GM10248 (cell line): ENCODE measurements at regions not wholly inside any gene's neighbourhood (a gene's known extent, or its start where the extent isn't known, plus 50 kb on each side); places are given as distances from the start of the nearest gene placed in this dataset.
"Not testable (repeated sequence)": the region's sequence is repeated elsewhere in the genome, so short reads cannot be mapped to it uniquely, and the experiment has no call there.

Experiments used
- CTCF ChIA-PET: fragments of 300-600 bp; sonication (Branson Sonifier 250); formaldehyde crosslinking; extraction: SDS; loops from one replicate; lab custom pipeline; 2021; ENCODE audit warnings: antibody characterized with exemption; lab: Yijun Ruan, JAX
- POLR2A ChIA-PET: fragments of 350-650 bp; sonication (Branson Sonifier 250); formaldehyde crosslinking; extraction: SDS; loops from one replicate; lab custom pipeline; 2020; ENCODE audit warnings: antibody characterized with exemption; lab: Yijun Ruan, JAX
- DNase-seq: peaks from one replicate; pipeline ENCODE4 v3.0.0; 2012; ENCODE audit errors: extremely low spot score
- CTCF ChIP-seq: IDR thresholded peaks from 2 replicates; pipeline ENCODE4 v1.5.1; 2012; ENCODE audit warnings: mild to moderate bottlenecking, low read depth; ENCODE audit errors: extremely low read depth, missing control alignments, control extremely low read depth

GRCh38 chr10:2548071-2548470, 519.3 kb upstream of the PFKP start:
- POLR2A ChIA-PET, result no interaction called here
- no peak for TF ChIP-seq CTCF
- CTCF ChIA-PET, result no interaction called here
- no peak for DNase-seq

- ChIA-PET CTCF (no interaction called here), POLR2A (no interaction called here)
- no peak for DNase-seq
- TF ChIP-seq CTCF, result no peak
Measured at GRCh38 chr10:2547606-2548005, 519.7 kb upstream of the PFKP start.

GRCh38 chr10:2546894-2547293, 520.5 kb upstream of the PFKP start:
- POLR2A ChIA-PET, DNase-seq, CTCF ChIA-PET: not testable (repeated sequence)

GRCh38 chr10:2543974-2544373, 523.4 kb upstream of the PFKP start:
- no peak for DNase-seq
- CTCF ChIA-PET, result interaction anchor here (1.1 to 1.2 kb wide), 2 partner anchors 14 to 19 kb away, joined by 3 read pairs; no protein-coding TSS in a partner anchor
- TF ChIP-seq CTCF, result no peak
- POLR2A ChIA-PET, result no interaction called here

- ChIA-PET CTCF (interaction anchor here (1.1 kb wide), 1 partner anchor 18 kb away, joined by 3 read pairs; no protein-coding TSS in a partner anchor), POLR2A (no interaction called here)
- TF ChIP-seq CTCF, result no peak
- no peak for DNase-seq
Measured at GRCh38 chr10:2543142-2543886, 524.0 kb upstream of the PFKP start.

- DNase-seq, result no peak
- CTCF ChIA-PET, result no interaction called here
- TF ChIP-seq CTCF, result no peak
- POLR2A ChIA-PET, result no interaction called here
Measured at GRCh38 chr10:2541176-2541575, 526.2 kb upstream of the PFKP start.

- no peak for TF ChIP-seq CTCF
- POLR2A ChIA-PET, result no interaction called here
- CTCF ChIA-PET, result no interaction called here
- DNase-seq, result no peak
Measured at GRCh38 chr10:2529945-2530344, 537.4 kb upstream of the PFKP start.
